Midbrain (tissue), 1 donor: ENCODE measurements at regions not wholly inside any gene's neighbourhood (a gene's known extent, or its start where the extent isn't known, plus 50 kb on each side); places are given as distances from the start of the nearest gene placed in this dataset.

Experiments
- DNase-seq: peaks from one replicate; lab custom pipeline; 2025; lab: John Stamatoyannopoulos, UW

GRCh38 chr1:98422816-98423215 lies 238.7 kb upstream of the SNX7 start:
- no peak for DNase-seq

- no peak for DNase-seq
Observed at GRCh38 chr1:98421085-98421435, 240.5 kb upstream of the SNX7 start.

- no peak for DNase-seq
Observed at GRCh38 chr1:98420376-98421084, 241.0 kb upstream of the SNX7 start.

- DNase-seq: no peak
Observed at GRCh38 chr1:98417820-98418219, 243.7 kb upstream of the SNX7 start.

GRCh38 chr1:98410082-98410481 lies 251.4 kb upstream of the SNX7 start:
- no peak for DNase-seq

- no peak for DNase-seq
Observed at GRCh38 chr1:98406352-98407088, 255.0 kb upstream of the SNX7 start.

- no peak for DNase-seq
Observed at GRCh38 chr1:98405581-98406074, 255.9 kb upstream of the SNX7 start.

GRCh38 chr1:98404866-98405265 lies 256.7 kb upstream of the SNX7 start:
- DNase-seq: no peak

GRCh38 chr1:98403963-98404480 lies 257.5 kb upstream of the SNX7 start:
- no peak for DNase-seq

GRCh38 chr1:98402860-98403259 lies 258.7 kb upstream of the SNX7 start:
- DNase-seq: no peak

- no peak for DNase-seq
Observed at GRCh38 chr1:98400446-98400845, 261.1 kb upstream of the SNX7 start.

GRCh38 chr1:98399218-98399617 lies 262.3 kb upstream of the SNX7 start:
- no peak for DNase-seq

- no peak for DNase-seq
Observed at GRCh38 chr1:98398649-98399048, 262.9 kb upstream of the SNX7 start.

- DNase-seq: no peak
Observed at GRCh38 chr1:98398092-98398491, 263.4 kb upstream of the SNX7 start.

GRCh38 chr1:98393719-98394118 lies 267.8 kb upstream of the SNX7 start:
- no peak for DNase-seq

- no peak for DNase-seq
Observed at GRCh38 chr1:98391175-98391574, 270.3 kb upstream of the SNX7 start.

GRCh38 chr1:98389809-98390208 lies 271.7 kb upstream of the SNX7 start:
- no peak for DNase-seq

- DNase-seq: peak; percentile 34
Observed at GRCh38 chr1:98388441-98388840, 273.1 kb upstream of the SNX7 start.

- DNase-seq: no peak
Observed at GRCh38 chr1:98387701-98388100, 273.8 kb upstream of the SNX7 start.

- no peak for DNase-seq
Observed at GRCh38 chr1:98386675-98387440, 274.7 kb upstream of the SNX7 start.

- no peak for DNase-seq
Observed at GRCh38 chr1:98385652-98386051, 275.9 kb upstream of the SNX7 start.

GRCh38 chr1:98384461-98385141 lies 276.9 kb upstream of the SNX7 start:
- DNase-seq: no peak
